ENCODE measurements at regions not wholly inside any gene's neighbourhood (a gene's known extent, or its start where the extent isn't known, plus 50 kb on each side); places are given as distances from the start of the nearest gene placed in this dataset.

DNA sequence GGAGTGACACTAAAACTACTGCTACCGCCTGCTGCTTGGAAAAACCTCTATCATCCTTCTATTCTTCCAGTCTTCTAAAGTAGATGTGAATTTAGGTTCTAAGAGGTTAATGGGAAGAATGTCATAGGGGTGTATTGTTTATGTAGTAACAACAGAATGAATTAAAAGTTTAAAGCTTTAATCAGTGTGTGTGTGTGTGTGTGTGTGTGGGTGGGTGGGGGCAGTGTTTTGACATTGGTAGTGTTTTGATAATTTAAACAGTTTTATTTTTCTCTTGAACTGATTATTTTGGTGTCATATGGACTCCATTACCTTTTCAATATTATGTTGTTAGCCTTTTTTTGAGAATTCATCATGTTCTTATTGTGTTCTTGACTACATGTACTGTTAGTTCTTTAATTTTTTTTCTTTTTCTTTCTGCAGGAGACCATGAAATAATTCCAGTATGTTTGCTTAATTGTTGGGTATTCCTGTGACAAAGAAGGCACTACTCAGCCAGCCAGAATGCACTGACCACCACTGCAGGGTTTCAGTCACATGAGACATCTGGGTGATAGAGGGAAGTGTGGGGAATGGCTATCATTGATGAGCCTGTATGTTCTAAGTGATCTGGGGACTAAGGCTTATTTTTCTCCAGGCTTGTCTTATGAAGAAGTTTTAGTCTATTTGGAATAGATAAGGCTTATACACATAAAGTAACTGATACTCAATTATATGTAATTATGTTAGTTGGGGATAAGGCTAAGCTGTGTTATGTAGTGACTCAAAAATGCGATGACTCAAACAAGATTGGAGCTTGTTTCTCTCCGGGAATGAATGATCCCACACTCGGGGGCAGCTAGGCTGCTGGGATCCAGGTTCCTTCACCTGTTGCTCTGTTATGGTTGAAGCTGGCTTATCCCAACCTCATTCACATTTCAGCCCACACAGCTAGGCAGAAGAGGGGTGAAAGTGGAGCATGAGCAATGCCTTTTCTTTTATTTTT, 50.2 kb upstream of the ACTBL2 start:
- Histone ChIP-seq H2AFZ (ENCODE audit: low read length) (no peak overlapping the region), H3K14ac (ENCODE audit: low read length) (no peak overlapping the region), H3K27ac (replicated peaks; ENCODE audit: low read length) (no peak overlapping the region)

More for the DNA sequence above, 50.2 kb upstream of the ACTBL2 start:
- Histone ChIP-seq H3K4me3 (ENCODE audit: low read length in 2 of 2) (no peak overlapping the region), H2BK5ac (ENCODE audit: low read length) (no peak overlapping the region), H3K4ac (ENCODE audit: low read length) (no peak overlapping the region), H2BK120ac (ENCODE audit: low read depth, low read length) (no peak overlapping the region), H3K23ac (ENCODE audit: low read depth, low read length, poor library complexity) (no peak overlapping the region), H3K9me3 (replicated peaks in 1 of 2; ENCODE audit: control insufficient read depth in 2 of 2, insufficient read depth in 1 of 2, low read depth in 1 of 2, low read length in 2 of 2) (peaks cover 0 to 3% of the 10 kb centered on the region in 2 donors), H2BK15ac (ENCODE audit: low read length) (no peak overlapping the region), H3K27me3 (ENCODE audit: control insufficient read depth in 3 of 3, insufficient read depth in 3 of 3, low read depth in 1 of 3, low read length in 3 of 3) (no peaks in the 10 kb centered on the region), H3K9ac (ENCODE audit: low read depth, low read length, poor library complexity) (no peak overlapping the region), H3K79me1 (ENCODE audit: low read depth, low read length) (no peaks in the 10 kb centered on the region), H2BK12ac (ENCODE audit: low read length) (no peak overlapping the region), H3K4me2 (ENCODE audit: insufficient read depth, low read length, poor library complexity, severe bottlenecking) (no peak overlapping the region), H3K4me1 (ENCODE audit: control insufficient read depth in 2 of 2, insufficient read depth in 1 of 2, low read depth in 1 of 2, low read length in 2 of 2) (no peaks in the 10 kb centered on the region), H4K91ac (ENCODE audit: low read depth, low read length, poor library complexity) (no peak overlapping the region), H4K8ac (ENCODE audit: low read depth, low read length) (no peak overlapping the region), H2AK5ac (ENCODE audit: low read depth, low read length) (no peak overlapping the region), H3K36me3 (replicated peaks in 1 of 2; ENCODE audit: control insufficient read depth in 2 of 2, insufficient read depth in 2 of 2, low read length in 2 of 2) (no peaks in the 10 kb centered on the region), H3K18ac (ENCODE audit: low read length) (no peak overlapping the region)
- no peak for DNase-seq (ENCODE audit: low spot score)
- no CpG with 5 or more reads among the region's 4 CpGs for WGBS, 2 donors (ENCODE audit: extremely low coverage in 2 of 2, insufficient read length in 2 of 2, insufficient replicate concordance in 1 of 2)

Measured in neuronal stem cell (in vitro differentiated cells).